Dendritic cell treated with granulocyte-macrophage colony-stimulating factor and Interleukin-4, amounts not matched to agents 40 ng/mL and 50 ng/mL, for 4 days (primary cell): ENCODE measurements at regions not wholly inside any gene's neighbourhood (a gene's known extent, or its start where the extent isn't known, plus 50 kb on each side); places are given as distances from the start of the nearest gene placed in this dataset.
"Not testable (repeated sequence)": the region's sequence is repeated elsewhere in the genome, so short reads cannot be mapped to it uniquely, and the experiment has no call there.

ENCODE experiments used
- H3K27ac Mint-ChIP-seq: one replicate; pipeline ENCODE4 v1.8.0; 2022; ENCODE audit warnings: mild to moderate bottlenecking, mixed read lengths
- H3K27me3 Mint-ChIP-seq: one replicate; pipeline ENCODE4 v1.8.0; 2022; ENCODE audit warnings: mild to moderate bottlenecking, mixed read lengths
- H3K36me3 Mint-ChIP-seq: one replicate; pipeline ENCODE4 v1.8.0; 2022; ENCODE audit warnings: low read depth, mixed read lengths
- H3K4me1 Mint-ChIP-seq: one replicate; pipeline ENCODE4 v1.8.0; 2022; ENCODE audit warnings: low read depth, mixed read lengths
- H3K4me3 Mint-ChIP-seq: one replicate; pipeline ENCODE4 v1.8.0; 2022; ENCODE audit warnings: mild to moderate bottlenecking, moderate library complexity, mixed read lengths
- H3K9me3 Mint-ChIP-seq: one replicate; pipeline ENCODE4 v1.8.0; 2022; ENCODE audit warnings: mixed read lengths
- intact Hi-C: fragments of 100-400 bp; cut with micrococcal nuclease; formaldehyde crosslinking; loops from one replicate; pipeline ENCODE4 v1.15.0; 2022

DNA sequence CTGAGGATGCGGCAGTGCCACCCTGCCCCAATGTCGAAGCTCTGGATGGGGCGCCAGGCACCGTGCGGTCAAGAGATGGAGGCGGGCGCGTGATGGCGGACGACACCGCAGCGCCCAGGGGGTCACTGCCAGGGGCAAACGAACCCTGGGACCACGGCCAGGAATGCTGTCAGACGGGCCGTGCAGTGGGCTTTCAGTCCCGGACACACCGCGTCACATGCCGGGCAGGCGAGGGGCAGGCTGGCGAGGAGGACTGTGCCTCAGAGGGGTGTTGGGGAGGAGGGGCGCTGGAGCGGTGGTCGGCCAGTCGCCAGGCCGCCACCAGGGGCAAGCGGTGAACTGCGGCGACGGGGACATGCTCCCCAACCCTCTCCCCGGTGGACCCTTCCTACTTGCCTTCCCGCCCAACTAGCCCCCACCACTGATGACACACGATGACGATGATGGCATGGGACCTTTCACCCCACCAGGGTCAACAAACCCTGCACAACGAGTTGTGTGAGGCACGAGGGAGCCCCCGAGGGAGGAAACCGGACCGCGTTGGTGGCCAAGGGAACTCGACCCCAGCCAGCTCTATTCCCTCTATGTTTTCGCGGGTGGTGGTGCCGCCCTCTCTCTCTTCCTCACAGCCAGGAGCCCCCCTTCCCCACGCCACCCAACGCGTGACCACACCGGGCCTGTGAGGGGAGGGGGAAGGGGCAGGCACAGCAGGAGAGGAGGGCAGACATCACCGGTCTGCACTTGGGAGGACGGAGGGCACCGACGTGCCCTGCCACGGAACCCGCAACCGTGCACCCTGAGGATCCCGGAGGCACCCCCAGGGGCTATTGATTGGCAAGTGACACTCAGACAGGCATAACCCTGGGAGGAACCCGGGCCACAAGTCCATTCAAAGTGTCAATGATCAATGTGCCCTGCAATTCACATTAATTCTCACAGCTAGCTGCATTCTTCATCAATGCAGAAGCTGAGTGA lies 1960.9 kb upstream of the DEFB115 start:
- H3K27ac Mint-ChIP-seq = no peak overlapping the region
- peaks cover 50% of the 10 kb centered on the region for H3K9me3 Mint-ChIP-seq
- no peaks in the 10 kb centered on the region for H3K27me3 Mint-ChIP-seq
- H3K4me3 Mint-ChIP-seq = no peak overlapping the region
- H3K36me3 Mint-ChIP-seq = no peaks in the 10 kb centered on the region
- H3K4me1 Mint-ChIP-seq = no peaks in the 10 kb centered on the region
- intact Hi-C loops = no loop called here

DNA sequence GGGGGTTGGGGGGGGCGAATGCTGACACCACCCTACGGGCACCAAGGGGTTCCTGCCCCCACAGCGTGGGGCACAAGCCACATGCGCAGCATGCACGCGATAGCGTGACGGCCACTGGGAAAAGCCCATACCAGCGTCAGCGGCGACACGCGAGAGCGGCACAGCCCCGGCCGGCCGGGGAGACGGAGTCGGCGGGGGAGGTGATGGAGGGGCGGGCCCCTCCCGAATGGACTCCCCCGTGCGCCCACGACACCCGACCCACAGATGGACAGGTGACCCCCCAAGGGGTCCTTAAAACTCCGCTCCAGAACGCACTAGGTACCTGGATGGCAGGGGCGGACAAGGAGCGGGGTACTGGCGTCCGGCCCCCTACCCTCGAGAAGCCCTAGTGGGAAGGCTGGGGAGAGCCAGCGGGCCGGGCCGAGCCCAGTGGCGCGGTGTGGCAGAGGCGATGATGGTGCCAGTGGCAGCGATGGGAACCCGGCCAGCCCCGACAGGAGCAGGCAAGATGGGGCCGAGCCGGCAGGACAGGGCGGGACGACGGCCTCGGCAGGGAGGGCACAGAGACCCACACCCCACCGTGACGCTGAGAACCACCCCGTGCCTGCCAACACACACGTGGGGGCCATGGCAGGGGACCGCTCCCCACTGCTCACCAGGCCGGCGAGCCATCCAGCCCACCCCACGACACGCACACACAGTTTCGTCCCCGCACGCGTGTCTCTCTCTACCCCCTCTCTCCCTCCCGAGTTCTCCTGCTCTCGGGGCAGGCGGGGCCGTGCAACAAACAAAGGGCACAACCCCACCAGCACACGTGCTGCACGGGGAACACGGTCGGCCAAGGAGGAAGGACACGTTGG lies 1959.8 kb upstream of the DEFB115 start:
- H3K4me1 Mint-ChIP-seq = no peaks in the 10 kb centered on the region
- H3K27ac Mint-ChIP-seq = no peak overlapping the region
- H3K4me3 Mint-ChIP-seq = no peak overlapping the region
- H3K9me3 Mint-ChIP-seq = peaks cover 50% of the 10 kb centered on the region
- intact Hi-C loops = no loop called here
- no peaks in the 10 kb centered on the region for H3K36me3 Mint-ChIP-seq
- H3K27me3 Mint-ChIP-seq = no peaks in the 10 kb centered on the region

DNA sequence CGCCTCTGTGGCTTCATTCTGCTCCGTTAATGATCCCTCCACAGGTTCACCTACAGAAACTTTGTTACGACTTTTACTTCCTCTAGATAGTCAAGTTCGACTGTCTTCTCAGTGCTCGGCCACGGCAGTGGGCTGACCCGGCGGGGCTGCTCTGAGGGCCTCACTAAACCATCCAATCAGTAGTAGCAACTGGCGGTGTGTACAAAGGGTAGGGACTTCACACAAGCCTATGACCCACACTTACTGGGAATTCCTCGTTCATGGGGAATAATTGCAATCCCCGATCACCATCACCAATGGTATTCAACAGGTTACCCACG lies 1959.2 kb upstream of the DEFB115 start:
- Mint-ChIP-seq H3K27ac (no peak overlapping the region), H3K9me3 (peaks cover 53% of the 10 kb centered on the region), H3K4me1 (no peaks in the 10 kb centered on the region), H3K27me3 (no peaks in the 10 kb centered on the region), H3K36me3 (no peaks in the 10 kb centered on the region), H3K4me3 (no peak overlapping the region)
- intact Hi-C loops = no loop called here

DNA sequence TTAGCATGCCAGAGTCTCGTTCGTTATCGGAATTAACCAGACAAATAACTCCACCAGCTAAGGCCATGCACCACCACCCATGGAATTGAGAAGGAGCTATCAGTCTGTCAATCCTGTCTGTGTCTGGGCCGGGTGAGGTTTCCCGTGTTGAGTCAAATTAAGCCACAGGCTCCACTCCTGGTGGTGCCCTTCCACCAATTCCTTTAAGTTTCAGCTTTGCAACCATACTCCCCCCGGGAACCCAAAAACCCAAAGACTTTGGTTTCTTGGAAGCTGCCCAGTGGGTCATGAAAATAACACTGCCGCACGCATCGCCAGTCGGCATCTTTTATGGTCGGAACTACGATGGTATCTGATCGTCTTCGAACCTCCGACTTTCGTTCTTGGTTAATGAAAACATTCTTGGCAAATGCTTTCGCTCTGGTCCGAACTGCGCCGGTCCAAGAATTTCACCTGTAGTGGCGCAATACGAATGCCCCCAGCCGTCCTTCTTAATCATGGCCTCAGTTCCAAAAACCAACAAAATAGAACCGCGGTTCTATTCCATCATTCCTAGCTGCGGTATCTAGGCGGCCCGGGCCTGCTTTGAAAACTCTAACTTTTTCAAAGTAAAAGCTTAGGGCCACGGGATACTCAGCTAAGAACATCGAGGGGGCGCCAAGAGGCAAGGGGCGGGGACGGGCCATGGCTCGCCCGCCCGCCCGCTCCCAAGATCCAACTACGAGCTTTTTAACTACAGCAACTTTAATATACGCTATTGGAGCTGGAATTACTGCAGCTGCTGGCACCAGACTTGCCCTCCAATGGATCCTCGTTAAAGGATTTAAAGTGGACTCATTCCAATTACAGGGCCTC lies 1958.5 kb upstream of the DEFB115 start:
- H3K27me3 Mint-ChIP-seq = no peaks in the 10 kb centered on the region
- H3K9me3 Mint-ChIP-seq = peaks cover 55% of the 10 kb centered on the region
- no peaks in the 10 kb centered on the region for H3K4me1 Mint-ChIP-seq

DNA sequence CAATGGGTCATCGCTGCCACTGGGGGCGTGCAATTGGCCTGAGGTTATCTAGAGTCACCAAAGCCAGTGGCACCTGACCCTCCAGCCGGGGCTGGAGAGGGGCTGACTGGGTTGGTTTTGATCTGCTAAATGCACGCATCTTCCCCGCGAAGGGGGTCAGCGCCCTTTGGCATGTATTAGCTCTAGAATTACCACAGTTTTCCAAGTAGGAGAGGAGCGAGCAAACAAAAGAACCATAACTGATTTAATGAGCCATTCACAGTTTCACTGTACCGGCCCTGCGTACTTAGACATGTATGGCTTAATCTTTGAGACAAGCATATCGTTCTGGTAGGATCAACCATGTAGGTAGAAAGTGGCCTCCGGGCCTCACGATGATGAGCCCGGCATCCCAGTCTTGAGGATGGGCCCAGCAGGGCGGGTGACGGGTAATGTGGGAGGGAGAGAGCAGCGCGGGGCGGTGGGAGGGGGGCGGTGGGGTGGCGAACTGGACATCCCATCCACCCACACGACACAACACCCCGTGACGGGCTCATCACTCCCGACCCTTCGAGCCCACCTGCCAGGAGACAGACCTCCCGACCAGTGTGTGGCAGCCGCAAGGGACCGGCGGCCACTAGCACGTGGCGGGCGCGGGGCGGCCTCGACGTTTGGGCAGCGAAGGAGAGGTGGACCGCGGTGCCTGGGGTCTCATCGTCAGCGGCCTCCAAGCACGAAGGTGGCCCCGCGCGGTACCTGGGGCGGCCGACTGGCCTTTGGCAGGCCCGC lies 1957.5 kb upstream of the DEFB115 start:
- H3K27me3 Mint-ChIP-seq = no peaks in the 10 kb centered on the region
- H3K9me3 Mint-ChIP-seq = peaks cover 62% of the 10 kb centered on the region
- H3K4me1 Mint-ChIP-seq = no peaks in the 10 kb centered on the region
- intact Hi-C loops = no loop called here
- no peaks in the 10 kb centered on the region for H3K36me3 Mint-ChIP-seq
- H3K27ac Mint-ChIP-seq = no peak overlapping the region
- H3K4me3 Mint-ChIP-seq = no peak overlapping the region

More for the DNA sequence above, 1958.5 kb upstream of the DEFB115 start:
- intact Hi-C loops = no loop called here
- no peaks in the 10 kb centered on the region for H3K36me3 Mint-ChIP-seq
- no peak overlapping the region for H3K4me3 Mint-ChIP-seq
- no peak overlapping the region for H3K27ac Mint-ChIP-seq

DNA sequence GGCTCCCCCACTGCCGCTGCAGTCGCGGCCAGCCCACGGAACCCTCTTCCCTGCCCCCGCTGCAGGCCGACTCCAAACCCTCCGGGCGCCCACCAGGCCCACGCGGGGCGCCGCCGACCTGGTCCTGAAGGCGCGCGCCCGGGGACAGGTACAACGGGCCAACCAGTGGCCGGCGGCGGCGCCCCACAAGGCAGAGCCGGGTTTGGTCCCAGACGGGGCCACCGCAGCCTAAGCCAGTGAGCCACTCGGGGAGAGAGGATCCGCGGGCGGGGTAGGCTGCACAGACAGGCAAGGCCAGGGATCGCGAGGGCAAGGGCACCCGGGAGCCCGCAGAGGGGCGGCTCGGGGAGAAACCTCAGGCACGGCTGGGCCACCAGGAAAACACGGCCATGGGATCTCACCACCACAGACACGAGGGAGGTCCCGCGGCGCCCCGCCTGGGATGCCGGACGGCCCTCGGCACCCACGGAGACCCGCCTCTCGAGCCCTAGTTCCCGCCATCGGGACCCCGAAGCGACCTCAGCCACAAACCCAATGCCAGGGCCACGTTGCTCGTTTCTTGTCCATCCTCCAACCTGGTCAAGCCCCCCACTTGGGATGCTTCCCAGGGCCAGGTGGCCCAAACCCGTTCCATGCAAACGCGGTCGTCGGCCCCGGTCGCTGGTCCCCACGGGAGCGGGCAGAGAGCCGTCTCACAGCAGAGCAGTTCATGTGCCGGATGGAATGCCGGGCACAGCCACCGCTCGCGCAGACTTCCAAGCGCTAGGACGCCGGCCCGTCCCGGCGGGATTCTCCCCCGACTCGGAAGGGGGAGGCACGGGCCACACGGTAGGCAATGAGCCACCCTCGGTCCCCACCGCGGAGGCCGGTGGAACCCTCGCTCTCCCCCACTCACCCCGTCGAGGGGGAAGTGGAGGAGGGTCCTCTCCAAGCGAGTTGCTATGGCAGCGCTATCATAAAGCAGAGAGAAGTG lies 1956.6 kb upstream of the DEFB115 start:
- intact Hi-C loops = no loop called here
- no peak overlapping the region for H3K27ac Mint-ChIP-seq

DNA sequence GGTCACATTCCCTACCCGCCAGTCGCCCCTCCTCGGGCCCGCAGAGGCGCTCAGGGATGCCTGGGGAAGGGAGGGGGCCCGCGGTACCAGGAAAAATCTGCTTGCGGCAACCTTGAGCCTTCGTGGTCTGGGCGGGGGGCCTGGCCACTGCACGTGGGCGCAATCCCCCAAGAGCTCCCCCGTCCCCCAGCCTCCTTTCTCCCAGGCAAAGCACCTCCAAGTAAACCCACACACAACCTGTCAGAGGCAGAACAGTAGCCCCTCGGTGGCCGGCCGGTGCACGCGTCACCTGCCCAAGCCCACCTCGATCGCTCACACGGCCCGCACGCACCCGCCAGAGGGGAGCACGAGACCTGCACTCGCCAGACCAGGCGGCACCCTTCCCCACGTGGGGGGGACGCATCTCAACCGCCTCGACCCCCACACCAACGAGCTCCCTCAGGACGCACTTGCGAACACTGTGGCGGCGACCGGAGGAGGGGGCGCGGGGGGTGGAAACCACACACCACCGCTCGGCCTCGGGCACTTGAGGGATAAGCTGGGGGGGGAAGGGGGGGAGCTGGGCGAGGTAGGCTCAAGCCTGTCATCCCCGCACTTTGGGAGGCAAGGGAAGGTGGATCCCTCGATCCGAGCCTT lies 1955.7 kb upstream of the DEFB115 start:
- Mint-ChIP-seq H3K27me3 (no peaks in the 10 kb centered on the region), H3K4me1 (no peaks in the 10 kb centered on the region), H3K36me3 (no peaks in the 10 kb centered on the region), H3K27ac (no peak overlapping the region), H3K9me3 (peaks cover 59% of the 10 kb centered on the region), H3K4me3 (no peak overlapping the region)
- intact Hi-C loops = no loop called here

More for the DNA sequence above, 1956.6 kb upstream of the DEFB115 start:
- Mint-ChIP-seq H3K27me3 (no peaks in the 10 kb centered on the region), H3K36me3 (no peaks in the 10 kb centered on the region), H3K4me1 (no peaks in the 10 kb centered on the region), H3K9me3 (peaks cover 64% of the 10 kb centered on the region), H3K4me3 (no peak overlapping the region)

DNA sequence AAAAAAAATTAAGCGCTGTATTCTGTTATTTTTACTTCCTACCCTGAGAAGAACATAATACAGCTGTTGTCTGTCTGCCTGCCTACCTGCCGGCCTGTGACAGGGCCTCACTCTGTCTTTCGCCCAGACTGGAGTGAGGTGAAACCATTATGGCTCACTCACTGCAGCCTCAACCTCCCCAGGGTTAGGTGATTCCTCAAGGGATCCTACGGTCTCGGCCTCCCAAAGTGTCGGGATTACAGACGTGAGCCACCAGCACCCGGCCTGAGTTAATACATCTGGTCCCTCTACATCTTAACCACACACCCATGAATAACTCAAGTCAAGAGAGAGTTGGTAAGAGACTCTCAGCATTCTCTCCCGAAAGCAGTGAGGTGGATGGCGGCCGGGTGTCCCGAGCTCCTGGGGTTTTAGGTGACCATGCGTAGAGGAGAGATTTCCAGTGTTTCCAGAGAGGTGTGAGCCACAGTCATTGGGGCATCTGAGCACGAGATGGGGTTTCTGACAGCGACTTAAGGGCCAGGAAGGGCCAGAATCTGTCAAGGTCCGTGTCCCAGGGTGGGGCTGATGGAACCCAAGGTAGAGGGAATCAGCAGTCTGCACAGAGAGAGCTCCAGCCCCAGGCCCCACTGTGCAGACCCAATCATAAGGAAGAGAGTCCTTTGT lies 1954.4 kb upstream of the DEFB115 start:
- Mint-ChIP-seq H3K36me3 (no peaks in the 10 kb centered on the region), H3K4me3 (no peak overlapping the region), H3K9me3 (peaks cover 54% of the 10 kb centered on the region), H3K27ac (no peak overlapping the region), H3K27me3 (no peaks in the 10 kb centered on the region), H3K4me1 (no peaks in the 10 kb centered on the region)
- intact Hi-C loops = no loop called here

DNA sequence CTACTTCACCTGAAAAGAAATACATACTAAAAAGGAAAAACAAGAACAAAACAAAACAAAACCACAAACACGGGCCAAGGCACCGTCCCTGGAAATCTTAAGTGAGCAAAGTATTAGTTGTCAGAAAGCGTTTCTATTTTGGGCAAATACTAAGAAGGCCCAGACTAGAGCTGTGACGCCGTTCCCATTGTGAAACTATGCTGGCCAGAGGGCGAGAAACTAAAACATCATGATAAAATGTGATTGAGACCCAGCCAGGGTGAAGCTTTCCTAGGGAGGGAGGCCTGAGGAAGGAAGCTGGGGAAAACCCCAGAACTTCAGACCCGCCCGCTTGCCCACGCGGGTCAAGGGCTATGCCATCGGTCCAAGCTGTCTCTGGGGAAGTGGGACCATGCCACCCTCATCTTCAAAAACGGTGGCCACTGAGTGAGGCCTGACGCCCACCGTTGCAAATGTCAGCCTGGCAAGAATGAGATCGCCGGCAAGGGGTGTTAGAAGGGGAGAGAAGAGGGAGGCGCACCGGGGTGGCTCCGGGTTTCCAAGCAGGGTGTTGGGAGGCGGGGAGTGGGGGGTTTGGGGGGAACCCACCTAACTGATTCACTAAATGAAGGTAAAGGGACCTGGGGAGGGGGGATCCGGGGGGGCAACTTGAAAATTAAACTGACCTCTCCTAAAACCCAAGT lies 1950.9 kb upstream of the DEFB115 start:
- no peak overlapping the region for H3K27ac Mint-ChIP-seq

DNA sequence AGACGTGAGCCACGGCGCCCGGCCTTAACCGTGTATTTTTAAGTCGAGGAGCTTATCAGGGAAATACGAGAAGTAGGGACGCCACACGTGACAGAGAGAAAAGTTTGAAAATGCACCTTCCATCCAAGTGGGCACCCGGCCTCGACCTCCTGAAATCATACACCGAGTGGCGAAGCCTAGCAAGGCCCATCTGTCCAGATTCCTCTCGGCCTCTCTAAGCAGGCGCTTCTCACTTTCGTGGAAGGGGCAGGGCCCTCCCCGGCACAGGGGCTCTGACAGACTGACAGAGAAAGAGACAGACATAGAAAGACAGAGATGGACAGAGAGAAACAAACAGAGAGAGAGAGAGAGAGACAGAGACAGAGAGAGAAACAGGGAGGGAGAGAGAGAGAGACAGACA lies 1950.0 kb upstream of the DEFB115 start:
- H3K36me3 Mint-ChIP-seq, H3K27ac Mint-ChIP-seq, H3K4me1 Mint-ChIP-seq, H3K27me3 Mint-ChIP-seq, intact Hi-C loops, H3K4me3 Mint-ChIP-seq: not testable (repeated sequence)
- H3K9me3 Mint-ChIP-seq = peaks cover 57% of the 10 kb centered on the region

More for the DNA sequence above, 1950.9 kb upstream of the DEFB115 start:
- Mint-ChIP-seq H3K9me3 (peaks cover 48% of the 10 kb centered on the region), H3K4me3 (no peak overlapping the region), H3K27me3 (no peaks in the 10 kb centered on the region), H3K4me1 (no peaks in the 10 kb centered on the region), H3K36me3 (no peaks in the 10 kb centered on the region)
- intact Hi-C loops = no loop called here

DNA sequence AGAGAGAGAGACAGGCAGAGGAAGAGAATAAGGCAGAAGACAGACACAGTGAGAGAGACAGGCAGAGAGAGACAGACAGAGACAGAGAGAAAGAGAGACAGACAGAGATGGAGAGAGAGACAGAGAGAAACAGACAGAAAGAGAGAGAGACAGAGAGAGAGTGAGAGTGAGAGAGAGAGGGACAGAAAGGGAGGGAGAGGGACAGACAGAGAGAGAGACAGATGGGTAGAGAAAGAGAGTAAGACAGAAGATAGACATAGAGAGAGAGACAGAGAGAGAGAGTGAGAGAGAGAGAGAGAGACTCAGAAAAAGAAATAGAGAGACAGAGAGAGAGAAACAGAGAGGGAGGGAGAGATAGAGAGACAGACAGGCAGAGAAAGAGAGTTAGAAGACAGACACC lies 1948.5 kb upstream of the DEFB115 start:
- intact Hi-C loops, H3K36me3 Mint-ChIP-seq, H3K27me3 Mint-ChIP-seq, H3K4me3 Mint-ChIP-seq, H3K27ac Mint-ChIP-seq, H3K4me1 Mint-ChIP-seq: not testable (repeated sequence)
- peaks cover 66% of the 10 kb centered on the region for H3K9me3 Mint-ChIP-seq
